ENCODE measurements at regions not wholly inside any gene's neighbourhood (a gene's known extent, or its start where the extent isn't known, plus 50 kb on each side); places are given as distances from the start of the nearest gene placed in this dataset.

DNA sequence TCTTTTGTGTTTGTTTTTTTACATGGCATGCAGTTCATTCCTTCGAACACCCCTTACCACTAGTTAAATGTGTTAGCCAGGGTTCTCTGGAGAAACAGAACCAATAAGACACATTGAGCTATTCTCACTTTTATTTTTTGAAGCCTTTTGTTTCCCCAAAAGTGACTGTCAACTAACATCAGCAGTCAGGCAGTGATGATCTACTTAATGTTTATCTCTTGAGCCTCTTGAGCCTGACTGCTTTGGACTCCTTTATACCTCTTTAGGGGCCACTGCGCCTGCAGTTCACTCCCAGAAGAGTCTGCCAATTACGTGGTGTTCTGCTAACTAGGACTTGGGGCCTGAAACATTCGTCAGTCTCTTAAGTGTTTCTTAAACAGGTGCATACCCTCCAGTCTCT lies 163.7 kb upstream of the FLRT2 start (continued):
- TF ChIP-seq REST (IDR thresholded peaks at IDR 0.05; ENCODE audit: unreplicated experiment) = no peak
- no peak for TF ChIP-seq STAT1 (IDR thresholded peaks at IDR 0.05; ENCODE audit: unreplicated experiment)
- TF ChIP-seq ZNF114 (CRISPR knock-in tag; IDR thresholded peaks at IDR 0.05) = no peak

GRCh38 chr14:85380881-85381280 lies 149.1 kb upstream of the FLRT2 start:
- Histone ChIP-seq H3K27me3 (ENCODE audit: insufficient read depth) (no peaks in the 10 kb centered on the region), H3K27ac (ENCODE audit: low read depth) (no peak overlapping the region), H3K36me3 (ENCODE audit: insufficient read depth) (no peaks in the 10 kb centered on the region), H3K4me2 (no peak overlapping the region), H3K79me2 (replicated peaks; ENCODE audit: insufficient read depth) (no peaks in the 10 kb centered on the region), H3K4me3 (no peak overlapping the region), H4K20me1 (replicated peaks; ENCODE audit: insufficient read depth) (no peaks in the 10 kb centered on the region), H3F3A (replicated peaks; ENCODE audit: low read depth) (no peaks in the 10 kb centered on the region), H2AFZ (no peak overlapping the region), H3K4me1 (ENCODE audit: insufficient read depth) (no peaks in the 10 kb centered on the region), H3K9me2 (ENCODE audit: insufficient read depth) (peaks cover 5% of the 10 kb centered on the region; the same call in 1 of the 2 replicates)
- no peak for ATAC-seq
- no peak for DNase-seq (ENCODE audit: low spot score)
- Mint-ChIP-seq H3K4me3 (no peak overlapping the region), H3K27me3 (ENCODE audit: insufficient read depth, low read depth, poor library complexity) (no peaks in the 10 kb centered on the region), H3K27ac (no peak overlapping the region), H3K9me3 (no peaks in the 10 kb centered on the region), H3K36me3 (ENCODE audit: low read depth) (no peaks in the 10 kb centered on the region), H3K4me1 (peaks cover 3% of the 10 kb centered on the region; the same call in 2 of the 3 replicates)
- TF ChIP-seq, protein P1, sequence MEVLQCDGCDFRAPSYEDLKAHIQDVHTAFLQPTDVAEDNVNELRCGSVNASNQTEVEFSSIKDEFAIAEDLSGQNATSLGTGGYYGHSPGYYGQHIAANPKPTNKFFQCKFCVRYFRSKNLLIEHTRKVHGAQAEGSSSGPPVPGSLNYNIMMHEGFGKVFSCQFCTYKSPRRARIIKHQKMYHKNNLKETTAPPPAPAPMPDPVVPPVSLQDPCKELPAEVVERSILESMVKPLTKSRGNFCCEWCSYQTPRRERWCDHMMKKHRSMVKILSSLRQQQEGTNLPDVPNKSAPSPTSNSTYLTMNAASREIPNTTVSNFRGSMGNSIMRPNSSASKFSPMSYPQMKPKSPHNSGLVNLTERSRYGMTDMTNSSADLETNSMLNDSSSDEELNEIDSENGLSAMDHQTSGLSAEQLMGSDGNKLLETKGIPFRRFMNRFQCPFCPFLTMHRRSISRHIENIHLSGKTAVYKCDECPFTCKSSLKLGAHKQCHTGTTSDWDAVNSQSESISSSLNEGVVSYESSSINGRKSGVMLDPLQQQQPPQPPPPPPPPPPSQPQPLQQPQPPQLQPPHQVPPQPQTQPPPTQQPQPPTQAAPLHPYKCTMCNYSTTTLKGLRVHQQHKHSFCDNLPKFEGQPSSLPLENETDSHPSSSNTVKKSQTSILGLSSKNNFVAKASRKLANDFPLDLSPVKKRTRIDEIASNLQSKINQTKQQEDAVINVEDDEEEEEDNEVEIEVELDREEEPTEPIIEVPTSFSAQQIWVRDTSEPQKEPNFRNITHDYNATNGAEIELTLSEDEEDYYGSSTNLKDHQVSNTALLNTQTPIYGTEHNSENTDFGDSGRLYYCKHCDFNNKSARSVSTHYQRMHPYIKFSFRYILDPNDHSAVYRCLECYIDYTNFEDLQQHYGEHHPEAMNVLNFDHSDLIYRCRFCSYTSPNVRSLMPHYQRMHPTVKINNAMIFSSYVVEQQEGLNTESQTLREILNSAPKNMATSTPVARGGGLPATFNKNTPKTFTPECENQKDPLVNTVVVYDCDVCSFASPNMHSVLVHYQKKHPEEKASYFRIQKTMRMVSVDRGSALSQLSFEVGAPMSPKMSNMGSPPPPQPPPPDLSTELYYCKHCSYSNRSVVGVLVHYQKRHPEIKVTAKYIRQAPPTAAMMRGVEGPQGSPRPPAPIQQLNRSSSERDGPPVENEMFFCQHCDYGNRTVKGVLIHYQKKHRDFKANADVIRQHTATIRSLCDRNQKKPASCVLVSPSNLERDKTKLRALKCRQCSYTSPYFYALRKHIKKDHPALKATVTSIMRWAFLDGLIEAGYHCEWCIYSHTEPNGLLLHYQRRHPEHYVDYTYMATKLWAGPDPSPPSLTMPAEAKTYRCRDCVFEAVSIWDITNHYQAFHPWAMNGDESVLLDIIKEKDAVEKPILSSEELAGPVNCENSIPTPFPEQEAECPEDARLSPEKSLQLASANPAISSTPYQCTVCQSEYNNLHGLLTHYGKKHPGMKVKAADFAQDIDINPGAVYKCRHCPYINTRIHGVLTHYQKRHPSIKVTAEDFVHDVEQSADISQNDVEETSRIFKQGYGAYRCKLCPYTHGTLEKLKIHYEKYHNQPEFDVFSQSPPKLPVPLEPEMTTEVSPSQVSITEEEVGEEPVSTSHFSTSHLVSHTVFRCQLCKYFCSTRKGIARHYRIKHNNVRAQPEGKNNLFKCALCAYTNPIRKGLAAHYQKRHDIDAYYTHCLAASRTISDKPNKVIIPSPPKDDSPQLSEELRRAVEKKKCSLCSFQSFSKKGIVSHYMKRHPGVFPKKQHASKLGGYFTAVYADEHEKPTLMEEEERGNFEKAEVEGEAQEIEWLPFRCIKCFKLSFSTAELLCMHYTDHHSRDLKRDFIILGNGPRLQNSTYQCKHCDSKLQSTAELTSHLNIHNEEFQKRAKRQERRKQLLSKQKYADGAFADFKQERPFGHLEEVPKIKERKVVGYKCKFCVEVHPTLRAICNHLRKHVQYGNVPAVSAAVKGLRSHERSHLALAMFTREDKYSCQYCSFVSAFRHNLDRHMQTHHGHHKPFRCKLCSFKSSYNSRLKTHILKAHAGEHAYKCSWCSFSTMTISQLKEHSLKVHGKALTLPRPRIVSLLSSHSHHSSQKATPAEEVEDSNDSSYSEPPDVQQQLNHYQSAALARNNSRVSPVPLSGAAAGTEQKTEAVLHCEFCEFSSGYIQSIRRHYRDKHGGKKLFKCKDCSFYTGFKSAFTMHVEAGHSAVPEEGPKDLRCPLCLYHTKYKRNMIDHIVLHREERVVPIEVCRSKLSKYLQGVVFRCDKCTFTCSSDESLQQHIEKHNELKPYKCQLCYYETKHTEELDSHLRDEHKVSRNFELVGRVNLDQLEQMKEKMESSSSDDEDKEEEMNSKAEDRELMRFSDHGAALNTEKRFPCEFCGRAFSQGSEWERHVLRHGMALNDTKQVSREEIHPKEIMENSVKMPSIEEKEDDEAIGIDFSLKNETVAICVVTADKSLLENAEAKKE (CRISPR knock-in tag; IDR thresholded peaks at IDR 0.05) = no peak
- TF ChIP-seq ZNF331 (CRISPR knock-in tag; IDR thresholded peaks at IDR 0.05; ENCODE audit: low read depth) (no peak), NANOG (IDR thresholded peaks at IDR 0.05; ENCODE audit: borderline replicate concordance) (no peak), REST (IDR thresholded peaks at IDR 0.05; ENCODE audit: unreplicated experiment) (no peak), CREB1 (CRISPR knock-in tag; IDR thresholded peaks at IDR 0.05; ENCODE audit: low read depth) (no peak), STAT1 (IDR thresholded peaks at IDR 0.05; ENCODE audit: unreplicated experiment) (no peak), ZNF114 (CRISPR knock-in tag; IDR thresholded peaks at IDR 0.05) (no peak)
- TF ChIP-seq, protein P2, sequence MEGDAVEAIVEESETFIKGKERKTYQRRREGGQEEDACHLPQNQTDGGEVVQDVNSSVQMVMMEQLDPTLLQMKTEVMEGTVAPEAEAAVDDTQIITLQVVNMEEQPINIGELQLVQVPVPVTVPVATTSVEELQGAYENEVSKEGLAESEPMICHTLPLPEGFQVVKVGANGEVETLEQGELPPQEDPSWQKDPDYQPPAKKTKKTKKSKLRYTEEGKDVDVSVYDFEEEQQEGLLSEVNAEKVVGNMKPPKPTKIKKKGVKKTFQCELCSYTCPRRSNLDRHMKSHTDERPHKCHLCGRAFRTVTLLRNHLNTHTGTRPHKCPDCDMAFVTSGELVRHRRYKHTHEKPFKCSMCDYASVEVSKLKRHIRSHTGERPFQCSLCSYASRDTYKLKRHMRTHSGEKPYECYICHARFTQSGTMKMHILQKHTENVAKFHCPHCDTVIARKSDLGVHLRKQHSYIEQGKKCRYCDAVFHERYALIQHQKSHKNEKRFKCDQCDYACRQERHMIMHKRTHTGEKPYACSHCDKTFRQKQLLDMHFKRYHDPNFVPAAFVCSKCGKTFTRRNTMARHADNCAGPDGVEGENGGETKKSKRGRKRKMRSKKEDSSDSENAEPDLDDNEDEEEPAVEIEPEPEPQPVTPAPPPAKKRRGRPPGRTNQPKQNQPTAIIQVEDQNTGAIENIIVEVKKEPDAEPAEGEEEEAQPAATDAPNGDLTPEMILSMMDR (conservative IDR thresholded peaks at IDR 0.05; ENCODE audit: low read depth in 2 of 2) = no peak

All from GM23338 (cell line).